Liver (tissue), 3 donors: ENCODE measurements at regions not wholly inside any gene's neighbourhood (a gene's known extent, or its start where the extent isn't known, plus 50 kb on each side); places are given as distances from the start of the nearest gene placed in this dataset.

Experiments
- FOXA1 ChIP-seq: IDR thresholded peaks from 2 replicates; pipeline ENCODE4 v1.6.1; 2016; ENCODE audit warnings: antibody characterized with exemption
- TAF1 ChIP-seq: conservative IDR thresholded peaks from 2 replicates; pipeline ENCODE4 v1.6.1; 2016; ENCODE audit warnings: antibody characterized with exemption, mild to moderate bottlenecking
- TF ChIP-seq, protein P1 (sequence below): fragments of 150-350 bp; IDR thresholded peaks from 2 replicates; pipeline ENCODE4 v1.5.1; 2017; ENCODE audit warnings: improper control_type of control experiment, low read depth, low read length; ENCODE audit not compliant: missing input control
- TF ChIP-seq, protein P2 (sequence below): IDR thresholded peaks from 2 replicates; pipeline ENCODE4 v1.6.1; 2016; ENCODE audit warnings: antibody characterized with exemption, mild to moderate bottlenecking
- donor health status: healthy.
- donor health status: healthy.

- no peak for TF ChIP-seq FOXA1
- TF ChIP-seq, protein P1, sequence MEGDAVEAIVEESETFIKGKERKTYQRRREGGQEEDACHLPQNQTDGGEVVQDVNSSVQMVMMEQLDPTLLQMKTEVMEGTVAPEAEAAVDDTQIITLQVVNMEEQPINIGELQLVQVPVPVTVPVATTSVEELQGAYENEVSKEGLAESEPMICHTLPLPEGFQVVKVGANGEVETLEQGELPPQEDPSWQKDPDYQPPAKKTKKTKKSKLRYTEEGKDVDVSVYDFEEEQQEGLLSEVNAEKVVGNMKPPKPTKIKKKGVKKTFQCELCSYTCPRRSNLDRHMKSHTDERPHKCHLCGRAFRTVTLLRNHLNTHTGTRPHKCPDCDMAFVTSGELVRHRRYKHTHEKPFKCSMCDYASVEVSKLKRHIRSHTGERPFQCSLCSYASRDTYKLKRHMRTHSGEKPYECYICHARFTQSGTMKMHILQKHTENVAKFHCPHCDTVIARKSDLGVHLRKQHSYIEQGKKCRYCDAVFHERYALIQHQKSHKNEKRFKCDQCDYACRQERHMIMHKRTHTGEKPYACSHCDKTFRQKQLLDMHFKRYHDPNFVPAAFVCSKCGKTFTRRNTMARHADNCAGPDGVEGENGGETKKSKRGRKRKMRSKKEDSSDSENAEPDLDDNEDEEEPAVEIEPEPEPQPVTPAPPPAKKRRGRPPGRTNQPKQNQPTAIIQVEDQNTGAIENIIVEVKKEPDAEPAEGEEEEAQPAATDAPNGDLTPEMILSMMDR, result no peak
- TF ChIP-seq, protein P2, sequence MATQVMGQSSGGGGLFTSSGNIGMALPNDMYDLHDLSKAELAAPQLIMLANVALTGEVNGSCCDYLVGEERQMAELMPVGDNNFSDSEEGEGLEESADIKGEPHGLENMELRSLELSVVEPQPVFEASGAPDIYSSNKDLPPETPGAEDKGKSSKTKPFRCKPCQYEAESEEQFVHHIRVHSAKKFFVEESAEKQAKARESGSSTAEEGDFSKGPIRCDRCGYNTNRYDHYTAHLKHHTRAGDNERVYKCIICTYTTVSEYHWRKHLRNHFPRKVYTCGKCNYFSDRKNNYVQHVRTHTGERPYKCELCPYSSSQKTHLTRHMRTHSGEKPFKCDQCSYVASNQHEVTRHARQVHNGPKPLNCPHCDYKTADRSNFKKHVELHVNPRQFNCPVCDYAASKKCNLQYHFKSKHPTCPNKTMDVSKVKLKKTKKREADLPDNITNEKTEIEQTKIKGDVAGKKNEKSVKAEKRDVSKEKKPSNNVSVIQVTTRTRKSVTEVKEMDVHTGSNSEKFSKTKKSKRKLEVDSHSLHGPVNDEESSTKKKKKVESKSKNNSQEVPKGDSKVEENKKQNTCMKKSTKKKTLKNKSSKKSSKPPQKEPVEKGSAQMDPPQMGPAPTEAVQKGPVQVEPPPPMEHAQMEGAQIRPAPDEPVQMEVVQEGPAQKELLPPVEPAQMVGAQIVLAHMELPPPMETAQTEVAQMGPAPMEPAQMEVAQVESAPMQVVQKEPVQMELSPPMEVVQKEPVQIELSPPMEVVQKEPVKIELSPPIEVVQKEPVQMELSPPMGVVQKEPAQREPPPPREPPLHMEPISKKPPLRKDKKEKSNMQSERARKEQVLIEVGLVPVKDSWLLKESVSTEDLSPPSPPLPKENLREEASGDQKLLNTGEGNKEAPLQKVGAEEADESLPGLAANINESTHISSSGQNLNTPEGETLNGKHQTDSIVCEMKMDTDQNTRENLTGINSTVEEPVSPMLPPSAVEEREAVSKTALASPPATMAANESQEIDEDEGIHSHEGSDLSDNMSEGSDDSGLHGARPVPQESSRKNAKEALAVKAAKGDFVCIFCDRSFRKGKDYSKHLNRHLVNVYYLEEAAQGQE, result no peak
- TF ChIP-seq TAF1, result no peak
These were observed 150.8 kb downstream of the NRN1 start for GRCh38 chr6:5855787-5856470.
